Activated CD4-positive, alpha-beta T cell treated with anti-CD3 and anti-CD28 coated beads, Interleukin-2, amount 10 ng/mL, durations not matched to agents 7 days and 5 days (primary cell): ENCODE measurements at regions not wholly inside any gene's neighbourhood (a gene's known extent, or its start where the extent isn't known, plus 50 kb on each side); places are given as distances from the start of the nearest gene placed in this dataset.

Experiments used
- CTCF ChIA-PET: fragments of 350-600 bp; sonication (Branson Sonifier 250); formaldehyde crosslinking; loops from one replicate; lab custom pipeline; 2021; ENCODE audit warnings: antibody characterized with exemption; lab: Charles Lee
- POLR2A ChIA-PET: fragments of 350-600 bp; sonication (Branson Sonifier 250); formaldehyde crosslinking; loops from one replicate; lab custom pipeline; 2021; ENCODE audit warnings: antibody characterized with exemption; lab: Charles Lee
- DNase-seq: peaks from one replicate; pipeline ENCODE4 v3.0.0-alpha.2; 2020
- H3K27ac Mint-ChIP-seq: one replicate; pipeline ENCODE4 v1.8.0; 2021; ENCODE audit warnings: mild to moderate bottlenecking, moderate library complexity, mixed read lengths
- H3K27me3 Mint-ChIP-seq: one replicate; pipeline ENCODE4 v1.8.0; 2021; ENCODE audit warnings: mixed read lengths
- H3K36me3 Mint-ChIP-seq: one replicate; pipeline ENCODE4 v1.8.0; 2021; ENCODE audit warnings: low read depth, mixed read lengths
- H3K4me1 Mint-ChIP-seq: one replicate; pipeline ENCODE4 v1.8.0; 2021; ENCODE audit warnings: mixed read lengths
- H3K4me3 Mint-ChIP-seq: one replicate; pipeline ENCODE4 v1.8.0; 2021; ENCODE audit warnings: mild to moderate bottlenecking, moderate library complexity, mixed read lengths
- H3K9me3 Mint-ChIP-seq: one replicate; pipeline ENCODE4 v1.8.0; 2021; ENCODE audit warnings: mixed read lengths

GRCh38 chr1:73901738-73902137 is 296.2 kb downstream of the LRRIQ3 start:
- POLR2A ChIA-PET: no interaction called here
- no peak overlapping the region for H3K27ac Mint-ChIP-seq
- no peaks in the 10 kb centered on the region for H3K4me1 Mint-ChIP-seq
- H3K4me3 Mint-ChIP-seq: no peak overlapping the region
- no peaks in the 10 kb centered on the region for H3K36me3 Mint-ChIP-seq
- DNase-seq: no peak
- H3K9me3 Mint-ChIP-seq: no peaks in the 10 kb centered on the region
- no peaks in the 10 kb centered on the region for H3K27me3 Mint-ChIP-seq
- CTCF ChIA-PET: no interaction called here

- DNase-seq: no peak
- CTCF ChIA-PET: no interaction called here
- H3K27me3 Mint-ChIP-seq: no peaks in the 10 kb centered on the region
Measured at GRCh38 chr1:73899311-73899710, 298.7 kb downstream of the LRRIQ3 start.

GRCh38 chr1:73898540-73898939 is 299.4 kb downstream of the LRRIQ3 start:
- no peak overlapping the region for H3K4me3 Mint-ChIP-seq
- no peaks in the 10 kb centered on the region for H3K9me3 Mint-ChIP-seq
- no peaks in the 10 kb centered on the region for H3K4me1 Mint-ChIP-seq
- POLR2A ChIA-PET: no interaction called here
- no peaks in the 10 kb centered on the region for H3K36me3 Mint-ChIP-seq
- no peaks in the 10 kb centered on the region for H3K27me3 Mint-ChIP-seq
- H3K27ac Mint-ChIP-seq: no peak overlapping the region
- CTCF ChIA-PET: no interaction called here
- no peak for DNase-seq

More at GRCh38 chr1:73899311-73899710, 298.7 kb downstream of the LRRIQ3 start:
- POLR2A ChIA-PET: no interaction called here
- no peaks in the 10 kb centered on the region for H3K4me1 Mint-ChIP-seq
- no peak overlapping the region for H3K4me3 Mint-ChIP-seq
- H3K36me3 Mint-ChIP-seq: no peaks in the 10 kb centered on the region
- no peak overlapping the region for H3K27ac Mint-ChIP-seq
- no peaks in the 10 kb centered on the region for H3K9me3 Mint-ChIP-seq

GRCh38 chr1:73887412-73887811 is 310.6 kb downstream of the LRRIQ3 start:
- Mint-ChIP-seq H3K36me3 (no peaks in the 10 kb centered on the region), H3K27me3 (no peaks in the 10 kb centered on the region), H3K4me1 (no peaks in the 10 kb centered on the region), H3K4me3 (no peak overlapping the region), H3K27ac (no peak overlapping the region), H3K9me3 (no peaks in the 10 kb centered on the region)
- CTCF ChIA-PET: no interaction called here
- POLR2A ChIA-PET: no interaction called here
- DNase-seq: no peak

- CTCF ChIA-PET: no interaction called here
- Mint-ChIP-seq H3K36me3 (no peaks in the 10 kb centered on the region), H3K27me3 (no peaks in the 10 kb centered on the region), H3K4me1 (no peaks in the 10 kb centered on the region), H3K27ac (no peak overlapping the region), H3K4me3 (no peak overlapping the region), H3K9me3 (no peaks in the 10 kb centered on the region)
- no peak for DNase-seq
- POLR2A ChIA-PET: no interaction called here
Measured at GRCh38 chr1:73886716-73887115, 311.3 kb downstream of the LRRIQ3 start.

GRCh38 chr1:73874806-73875205 is 323.2 kb downstream of the LRRIQ3 start:
- ChIA-PET POLR2A (no interaction called here), CTCF (no interaction called here)
- Mint-ChIP-seq H3K4me3 (no peak overlapping the region), H3K27ac (no peak overlapping the region), H3K27me3 (no peaks in the 10 kb centered on the region), H3K4me1 (no peaks in the 10 kb centered on the region), H3K9me3 (no peaks in the 10 kb centered on the region), H3K36me3 (no peaks in the 10 kb centered on the region)
- no peak for DNase-seq

GRCh38 chr1:73868810-73869336 is 329.1 kb downstream of the LRRIQ3 start:
- Mint-ChIP-seq H3K9me3 (peaks cover 4% of the 10 kb centered on the region), H3K4me3 (no peak overlapping the region), H3K36me3 (no peaks in the 10 kb centered on the region), H3K4me1 (no peaks in the 10 kb centered on the region), H3K27me3 (no peaks in the 10 kb centered on the region), H3K27ac (no peak overlapping the region)
- DNase-seq: no peak
- ChIA-PET POLR2A (no interaction called here), CTCF (no interaction called here)

GRCh38 chr1:73862355-73862754 is 335.6 kb downstream of the LRRIQ3 start:
- Mint-ChIP-seq H3K36me3 (no peaks in the 10 kb centered on the region), H3K9me3 (peaks cover 4% of the 10 kb centered on the region), H3K4me1 (no peaks in the 10 kb centered on the region), H3K27me3 (no peaks in the 10 kb centered on the region), H3K4me3 (no peak overlapping the region), H3K27ac (no peak overlapping the region)
- ChIA-PET CTCF (no interaction called here), POLR2A (no interaction called here)
- no peak for DNase-seq

GRCh38 chr1:73860421-73860950 is 337.5 kb downstream of the LRRIQ3 start:
- POLR2A ChIA-PET: no interaction called here
- Mint-ChIP-seq H3K27ac (no peak overlapping the region), H3K9me3 (no peaks in the 10 kb centered on the region), H3K4me3 (no peak overlapping the region), H3K4me1 (no peaks in the 10 kb centered on the region), H3K27me3 (no peaks in the 10 kb centered on the region), H3K36me3 (no peaks in the 10 kb centered on the region)
- DNase-seq: no peak
- CTCF ChIA-PET: no interaction called here

GRCh38 chr1:73859227-73859626 is 338.7 kb downstream of the LRRIQ3 start:
- no peak overlapping the region for H3K27ac Mint-ChIP-seq
- POLR2A ChIA-PET: no interaction called here
- no peak for DNase-seq
- H3K4me1 Mint-ChIP-seq: no peaks in the 10 kb centered on the region
- H3K4me3 Mint-ChIP-seq: no peak overlapping the region
- H3K27me3 Mint-ChIP-seq: no peaks in the 10 kb centered on the region
- no peaks in the 10 kb centered on the region for H3K9me3 Mint-ChIP-seq
- no peaks in the 10 kb centered on the region for H3K36me3 Mint-ChIP-seq
- CTCF ChIA-PET: no interaction called here

- H3K9me3 Mint-ChIP-seq: no peaks in the 10 kb centered on the region
- ChIA-PET POLR2A (no interaction called here), CTCF (no interaction called here)
- H3K36me3 Mint-ChIP-seq: no peaks in the 10 kb centered on the region
- H3K4me1 Mint-ChIP-seq: no peaks in the 10 kb centered on the region
- no peaks in the 10 kb centered on the region for H3K27me3 Mint-ChIP-seq
- H3K4me3 Mint-ChIP-seq: no peak overlapping the region
- DNase-seq: no peak
- no peak overlapping the region for H3K27ac Mint-ChIP-seq
Measured at GRCh38 chr1:73854527-73854926, 343.4 kb downstream of the LRRIQ3 start.

- DNase-seq: no peak
- Mint-ChIP-seq H3K27ac (no peak overlapping the region), H3K9me3 (no peaks in the 10 kb centered on the region), H3K27me3 (no peaks in the 10 kb centered on the region), H3K36me3 (no peaks in the 10 kb centered on the region), H3K4me1 (no peaks in the 10 kb centered on the region), H3K4me3 (no peak overlapping the region)
- POLR2A ChIA-PET: no interaction called here
- CTCF ChIA-PET: no interaction called here
Measured at GRCh38 chr1:73842436-73842835, 355.5 kb downstream of the LRRIQ3 start.

- Mint-ChIP-seq H3K4me3 (no peak overlapping the region), H3K27ac (no peak overlapping the region), H3K4me1 (no peaks in the 10 kb centered on the region), H3K36me3 (no peaks in the 10 kb centered on the region), H3K9me3 (no peaks in the 10 kb centered on the region), H3K27me3 (no peaks in the 10 kb centered on the region)
- ChIA-PET CTCF (no interaction called here), POLR2A (no interaction called here)
- peak; percentile 7 for DNase-seq
Measured at GRCh38 chr1:73839922-73840321, 358.1 kb downstream of the LRRIQ3 start.
